ENCODE measurements at regions not wholly inside any gene's neighbourhood (a gene's known extent, or its start where the extent isn't known, plus 50 kb on each side); places are given as distances from the start of the nearest gene placed in this dataset.

- Histone ChIP-seq H3K4me3 (ENCODE audit: insufficient read depth, low read length) (no peak overlapping the region), H2AFZ (ENCODE audit: low read length) (no peak overlapping the region), H3K36me3 (ENCODE audit: insufficient read depth, low read length) (no peaks in the 10 kb centered on the region), H3K79me2 (ENCODE audit: insufficient read depth, low read length) (no peaks in the 10 kb centered on the region), H3K9me3 (ENCODE audit: low read depth, low read length) (no peaks in the 10 kb centered on the region), H3K27ac (ENCODE audit: low read depth, low read length) (no peak overlapping the region), H3K4me1 (ENCODE audit: insufficient read depth, low read length) (no peaks in the 10 kb centered on the region), H3K27me3 (ENCODE audit: insufficient read depth, low read length) (no peaks in the 10 kb centered on the region), H4K20me1 (ENCODE audit: insufficient read depth, low read length) (no peaks in the 10 kb centered on the region), H3K4me2 (ENCODE audit: insufficient read depth, low read length) (no peak overlapping the region)
- no peak for TF ChIP-seq CTCF (IDR thresholded peaks at IDR 0.05; ENCODE audit: extremely low read depth, low read depth, low read length)
- no peak for DNase-seq (ENCODE audit: insufficient read length, low spot score, missing footprints)
These were observed 1193.3 kb downstream of the FLRT2 start for GRCh38 chr14:86723254-86723624.

GRCh38 chr14:86722612-86723253, 1192.8 kb downstream of the FLRT2 start:
- no peak for TF ChIP-seq CTCF (IDR thresholded peaks at IDR 0.05; ENCODE audit: extremely low read depth, low read depth, low read length)

GRCh38 chr14:86714575-86714974, 1184.6 kb downstream of the FLRT2 start:
- no peak overlapping the region for H3K4me2 ChIP-seq (ENCODE audit: insufficient read depth, low read length)
- no peaks in the 10 kb centered on the region for H4K20me1 ChIP-seq (ENCODE audit: insufficient read depth, low read length)
- H3K27ac ChIP-seq (ENCODE audit: low read depth, low read length): no peak overlapping the region
- no peaks in the 10 kb centered on the region for H3K4me1 ChIP-seq (ENCODE audit: insufficient read depth, low read length)
- DNase-seq (ENCODE audit: insufficient read length, low spot score, missing footprints): no peak
- H2AFZ ChIP-seq (ENCODE audit: low read length): no peak overlapping the region
- no peaks in the 10 kb centered on the region for H3K79me2 ChIP-seq (ENCODE audit: insufficient read depth, low read length)
- H3K27me3 ChIP-seq (ENCODE audit: insufficient read depth, low read length): no peaks in the 10 kb centered on the region
- no peaks in the 10 kb centered on the region for H3K36me3 ChIP-seq (ENCODE audit: insufficient read depth, low read length)
- H3K9me3 ChIP-seq (ENCODE audit: low read depth, low read length): no peaks in the 10 kb centered on the region
- no peak overlapping the region for H3K4me3 ChIP-seq (ENCODE audit: insufficient read depth, low read length)
- TF ChIP-seq CTCF (IDR thresholded peaks at IDR 0.05; ENCODE audit: extremely low read depth, low read depth, low read length): no peak

More at GRCh38 chr14:86722612-86723253, 1192.8 kb downstream of the FLRT2 start:
- Histone ChIP-seq H3K9me3 (ENCODE audit: low read depth, low read length) (no peaks in the 10 kb centered on the region), H2AFZ (ENCODE audit: low read length) (no peak overlapping the region), H3K27ac (ENCODE audit: low read depth, low read length) (no peak overlapping the region), H3K4me2 (ENCODE audit: insufficient read depth, low read length) (no peak overlapping the region), H3K79me2 (ENCODE audit: insufficient read depth, low read length) (no peaks in the 10 kb centered on the region), H3K36me3 (ENCODE audit: insufficient read depth, low read length) (no peaks in the 10 kb centered on the region), H3K27me3 (ENCODE audit: insufficient read depth, low read length) (no peaks in the 10 kb centered on the region), H4K20me1 (ENCODE audit: insufficient read depth, low read length) (no peaks in the 10 kb centered on the region), H3K4me3 (ENCODE audit: insufficient read depth, low read length) (no peak overlapping the region), H3K4me1 (ENCODE audit: insufficient read depth, low read length) (no peaks in the 10 kb centered on the region)
- DNase-seq (ENCODE audit: insufficient read length, low spot score, missing footprints): no peak

- Histone ChIP-seq H3K27me3 (ENCODE audit: insufficient read depth, low read length) (no peaks in the 10 kb centered on the region), H3K4me1 (ENCODE audit: insufficient read depth, low read length) (no peaks in the 10 kb centered on the region), H4K20me1 (ENCODE audit: insufficient read depth, low read length) (no peaks in the 10 kb centered on the region), H3K9me3 (ENCODE audit: low read depth, low read length) (no peaks in the 10 kb centered on the region), H3K36me3 (ENCODE audit: insufficient read depth, low read length) (no peaks in the 10 kb centered on the region), H3K79me2 (ENCODE audit: insufficient read depth, low read length) (no peaks in the 10 kb centered on the region), H3K27ac (ENCODE audit: low read depth, low read length) (no peak overlapping the region), H3K4me2 (ENCODE audit: insufficient read depth, low read length) (no peak overlapping the region), H3K4me3 (ENCODE audit: insufficient read depth, low read length) (no peak overlapping the region), H2AFZ (ENCODE audit: low read length) (no peak overlapping the region)
- DNase-seq (ENCODE audit: insufficient read length, low spot score, missing footprints): no peak
- TF ChIP-seq CTCF (IDR thresholded peaks at IDR 0.05; ENCODE audit: extremely low read depth, low read depth, low read length): no peak
These were observed 1184.2 kb downstream of the FLRT2 start for GRCh38 chr14:86714153-86714552.
